NCI-H2029 treated with DMSO at 0.1 percent for 48 hours (cell line): ENCODE measurements at regions not wholly inside any gene's neighbourhood (a gene's known extent, or its start where the extent isn't known, plus 50 kb on each side); places are given as distances from the start of the nearest gene placed in this dataset.

Experiments used
- DNase-seq: peaks from one replicate; lab custom pipeline; 2025; lab: John Stamatoyannopoulos, UW

DNA sequence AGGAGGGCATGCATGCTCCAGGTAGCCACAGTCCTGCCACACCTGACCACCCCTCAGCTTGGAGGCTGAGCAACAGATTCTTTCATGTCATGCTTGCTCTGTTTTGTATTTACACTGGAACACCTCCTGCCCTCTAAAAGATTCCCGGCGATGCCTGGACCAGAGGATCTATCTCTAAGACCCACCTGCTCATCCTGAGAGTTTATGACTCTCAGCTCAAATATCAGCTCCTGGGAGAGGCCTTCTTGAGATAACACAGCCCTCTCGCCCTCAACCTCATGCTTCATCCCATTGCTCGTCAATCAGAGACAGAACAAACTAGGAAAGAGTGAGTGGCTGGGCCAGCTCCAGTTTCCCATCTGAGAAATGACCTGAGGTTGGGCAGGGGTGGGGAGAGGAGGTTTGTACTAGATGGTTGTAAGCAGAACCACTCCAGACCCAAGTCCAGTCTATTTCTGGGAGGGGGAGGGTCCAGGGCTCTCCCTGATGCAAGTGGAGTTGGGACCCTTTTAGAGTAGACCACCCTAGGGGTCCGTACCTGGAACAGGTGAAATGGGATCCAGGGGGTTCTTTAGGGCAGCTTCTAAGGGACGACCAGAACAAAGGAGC, 524.5 kb downstream of the MATN1 start:
- no peak for DNase-seq

DNA sequence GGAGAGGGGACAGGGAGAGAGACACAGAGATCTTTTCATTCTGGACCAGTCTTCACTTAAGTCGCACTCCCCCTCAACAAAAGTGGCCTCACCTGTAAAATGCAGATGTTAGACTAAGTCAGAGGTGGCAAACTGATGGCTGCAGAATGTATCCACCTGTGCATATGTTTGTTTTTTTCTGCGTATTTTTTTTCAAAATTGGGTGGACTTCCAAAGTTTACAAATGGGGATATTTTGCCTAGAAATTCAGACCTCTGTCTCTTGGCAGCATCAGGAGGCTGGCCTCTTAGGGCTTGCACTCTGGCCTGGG, 525.0 kb downstream of the MATN1 start:
- DNase-seq: no peak

DNA sequence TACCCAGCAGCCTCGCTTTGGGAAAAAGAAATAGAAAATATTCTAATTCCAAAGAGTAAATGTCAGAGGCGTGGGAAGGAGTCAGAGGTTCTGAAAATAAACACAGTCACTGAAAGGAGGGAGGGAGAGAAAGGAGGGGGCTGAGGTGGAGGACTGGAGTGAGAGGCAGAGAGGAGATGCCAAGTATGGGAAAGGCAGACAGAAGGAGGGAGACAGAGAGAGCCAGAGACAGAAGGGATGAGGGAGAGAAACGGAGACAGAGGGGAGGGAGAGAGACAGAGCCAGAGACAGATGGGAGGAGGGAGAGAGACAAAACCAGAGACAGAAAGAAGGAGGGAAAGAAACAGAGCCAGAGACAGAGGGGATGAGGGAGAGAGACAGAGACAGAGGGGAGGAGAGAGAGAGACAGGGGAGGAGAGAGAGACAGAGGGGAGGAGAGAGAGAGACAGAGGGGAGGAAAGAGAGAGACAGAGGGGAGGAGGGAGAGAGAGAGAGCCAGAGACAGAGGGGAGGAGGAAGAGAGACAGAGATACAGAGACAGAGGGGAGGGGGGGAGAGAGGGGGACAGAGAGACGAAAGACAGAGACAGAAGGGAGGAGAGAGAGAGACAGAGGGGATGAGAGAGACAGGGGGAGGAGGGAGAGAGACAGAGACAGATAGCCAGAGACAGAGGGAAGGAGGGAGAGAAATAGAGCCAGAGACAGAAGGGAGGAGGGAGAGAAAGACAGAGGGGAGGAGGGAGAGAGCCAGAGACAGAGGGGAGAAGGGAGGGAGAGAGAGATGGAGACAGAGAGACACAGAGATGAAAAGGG, 525.5 kb downstream of the MATN1 start:
- DNase-seq: no peak

DNA sequence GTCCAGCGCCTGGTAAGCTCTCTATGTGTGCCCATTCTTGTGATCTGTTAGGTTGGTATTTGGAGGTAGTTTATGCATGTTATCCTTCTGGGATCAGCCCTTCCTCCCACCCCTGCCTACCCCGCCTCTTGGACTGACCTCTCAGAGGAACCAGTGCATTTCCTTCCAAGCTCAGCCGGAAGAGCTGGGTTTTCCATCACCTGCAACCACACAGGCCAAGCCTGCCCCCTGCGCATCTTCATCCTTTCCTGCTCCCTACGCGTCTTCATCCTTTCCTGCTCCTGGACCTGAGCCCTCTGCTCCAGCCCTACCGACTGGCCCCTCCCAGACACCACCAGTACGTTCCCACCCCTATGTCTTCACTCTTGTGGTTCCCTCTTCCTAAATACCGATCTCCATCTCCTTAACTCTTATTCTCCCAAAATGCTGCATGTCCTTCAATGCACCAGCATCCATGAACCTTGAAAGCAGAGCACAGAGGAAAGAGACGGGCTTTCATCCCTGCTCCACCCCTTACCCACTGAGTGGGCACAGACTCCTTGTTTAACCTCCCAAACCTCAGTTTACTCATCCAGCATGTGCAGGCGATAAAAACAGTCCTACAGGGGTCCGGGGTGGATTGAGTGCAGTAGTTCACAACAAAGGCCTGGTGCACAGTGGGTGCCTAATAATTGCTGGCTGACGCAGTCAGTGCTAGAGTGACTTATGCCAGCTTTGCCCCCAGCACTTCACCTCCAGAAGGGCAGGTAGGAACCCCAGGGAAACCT, 526.3 kb downstream of the MATN1 start:
- no peak for DNase-seq

DNA sequence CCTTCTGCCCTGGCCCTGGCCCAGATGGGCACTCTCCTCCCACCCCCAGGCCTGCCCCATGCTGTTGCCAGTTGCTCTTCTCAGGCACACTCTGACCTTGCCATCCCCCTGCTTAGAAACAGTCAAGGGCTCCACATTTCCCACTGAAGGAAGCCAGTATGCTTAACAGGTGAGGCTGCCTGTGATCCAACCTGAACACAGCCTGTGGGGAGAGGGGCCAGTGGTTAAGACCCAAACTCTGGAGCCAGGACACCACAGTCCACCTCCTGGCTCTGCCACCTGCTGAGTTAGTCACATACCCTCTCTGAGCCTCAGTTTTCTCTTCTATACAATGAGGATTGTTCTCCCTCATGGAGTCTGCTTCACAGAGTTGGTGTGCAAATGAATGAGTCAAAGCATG, 526.9 kb downstream of the MATN1 start:
- no peak for DNase-seq

DNA sequence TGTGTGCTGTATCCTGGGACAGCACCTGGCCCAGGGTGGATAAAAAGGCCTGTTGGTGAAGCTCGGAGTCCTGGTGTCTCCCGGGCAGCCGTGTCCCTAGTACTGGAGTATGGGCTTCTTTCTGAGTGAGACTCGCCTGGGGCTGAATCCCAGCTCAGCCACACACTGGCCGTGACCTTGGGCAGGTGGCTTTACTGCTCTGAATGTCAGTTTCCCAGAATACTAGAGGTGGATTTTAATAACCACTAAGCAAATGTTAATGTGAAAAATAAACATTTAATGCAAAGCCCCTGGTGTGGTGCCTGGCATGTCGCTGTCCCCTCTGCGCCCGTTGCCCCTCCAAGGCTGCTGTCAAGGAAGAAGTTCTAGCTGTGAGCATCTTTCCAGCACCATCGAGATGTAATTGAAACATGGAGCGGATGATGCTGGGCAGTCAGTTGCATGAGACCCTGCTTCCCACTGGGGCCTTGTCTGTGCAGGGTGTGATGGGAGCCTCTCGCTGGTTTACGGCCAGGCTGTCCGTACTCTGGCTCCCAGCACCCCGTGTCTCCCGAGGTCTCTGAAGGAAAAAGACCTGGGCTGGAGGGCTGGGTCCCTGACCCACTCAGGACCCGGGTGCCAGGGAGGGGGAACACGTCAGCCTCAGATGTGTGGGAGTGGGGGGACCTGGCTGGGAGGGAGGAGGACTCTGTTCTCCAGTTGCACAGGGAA, 527.8 kb downstream of the MATN1 start:
- no peak for DNase-seq

DNA sequence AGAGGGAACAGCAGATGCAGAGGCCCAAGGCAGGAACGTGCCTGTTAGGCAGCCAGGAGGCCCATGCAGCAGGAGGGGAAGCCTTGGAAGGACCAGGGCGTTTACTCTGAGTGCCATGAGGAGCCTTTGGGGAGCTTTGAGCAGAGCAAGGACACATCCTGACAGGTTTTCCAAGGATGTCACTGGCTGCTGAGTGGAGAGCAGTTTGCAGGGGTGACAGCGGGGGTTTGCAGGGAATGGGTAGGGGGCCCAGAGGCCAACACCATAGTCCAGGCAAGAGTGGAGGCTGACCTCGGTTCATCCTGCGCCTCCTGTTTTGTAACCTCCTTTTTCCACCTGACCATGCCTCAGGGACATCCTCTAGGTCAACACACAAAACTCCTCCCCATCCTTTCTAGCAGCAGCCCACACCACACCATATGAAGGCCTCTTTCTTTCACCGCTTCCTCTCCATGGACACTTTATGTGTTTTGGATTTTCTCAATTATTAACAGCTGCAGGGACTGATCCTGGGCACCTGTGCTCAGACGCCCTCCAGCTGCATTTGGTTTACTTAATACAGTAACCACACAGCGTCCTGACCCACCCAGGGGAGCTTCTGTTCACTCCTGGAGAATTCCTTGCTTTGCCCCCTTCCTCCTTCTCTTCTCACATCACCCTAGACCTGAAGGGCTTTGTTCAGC, 528.5 kb downstream of the MATN1 start:
- DNase-seq: no peak

DNA sequence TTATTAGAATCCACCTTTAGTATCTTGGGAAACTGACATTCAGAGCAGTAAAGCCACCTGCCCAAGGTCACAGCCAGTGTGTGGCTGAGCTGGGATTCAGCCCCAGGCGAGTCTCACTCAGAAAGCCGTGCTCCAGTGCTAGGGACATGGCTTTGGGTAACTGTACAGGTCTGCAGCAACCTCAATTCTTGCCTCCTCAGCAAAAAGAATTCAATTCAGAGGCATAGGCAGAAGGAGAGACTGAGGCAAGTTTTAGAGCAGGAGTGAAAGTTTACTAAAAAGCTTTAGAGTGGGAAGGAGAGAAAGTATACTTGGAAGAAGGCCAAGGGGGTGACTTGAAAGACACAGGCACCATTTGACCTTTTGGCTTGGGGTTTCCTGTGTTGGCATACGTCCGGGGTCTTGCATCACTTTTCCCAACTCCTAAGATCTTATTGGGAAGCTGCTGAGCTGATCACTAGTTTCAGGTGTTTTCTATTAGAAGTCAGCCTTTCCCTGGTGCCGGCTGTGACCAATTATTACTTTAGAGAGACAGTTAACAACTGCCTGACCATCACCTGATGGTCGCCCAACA, 529.3 kb downstream of the MATN1 start:
- no peak for DNase-seq

DNA sequence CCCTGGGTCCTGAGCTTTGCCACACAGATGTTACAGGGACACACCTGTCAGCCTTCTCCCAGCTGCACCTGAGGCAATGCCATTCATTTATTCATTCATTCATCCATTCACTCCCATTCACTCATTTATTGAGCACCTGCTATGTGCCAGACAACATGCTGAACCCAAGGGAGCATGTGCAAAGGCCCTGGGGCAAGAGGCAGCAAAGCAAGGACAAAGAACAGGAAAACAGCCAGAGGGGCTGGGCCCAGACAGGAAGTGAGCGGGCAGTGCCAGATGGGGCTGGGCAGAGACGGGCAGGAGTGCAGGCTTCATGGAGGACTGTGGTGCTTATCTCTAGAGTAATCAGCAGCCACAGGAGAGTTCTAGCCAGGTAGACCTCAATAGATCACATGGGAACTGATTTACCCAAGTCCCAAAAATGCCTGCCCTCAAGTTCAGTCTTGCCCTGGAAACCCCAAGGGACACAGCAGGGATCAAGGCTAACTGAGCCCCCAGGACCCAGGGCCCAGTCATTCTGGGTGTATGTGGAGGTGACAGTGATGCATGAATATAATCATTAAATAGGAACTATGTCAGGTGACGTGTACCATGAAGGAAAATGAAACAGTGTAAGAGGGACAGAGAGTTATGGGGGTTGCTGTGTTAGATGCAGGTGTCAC, 530.3 kb downstream of the MATN1 start:
- DNase-seq: no peak

DNA sequence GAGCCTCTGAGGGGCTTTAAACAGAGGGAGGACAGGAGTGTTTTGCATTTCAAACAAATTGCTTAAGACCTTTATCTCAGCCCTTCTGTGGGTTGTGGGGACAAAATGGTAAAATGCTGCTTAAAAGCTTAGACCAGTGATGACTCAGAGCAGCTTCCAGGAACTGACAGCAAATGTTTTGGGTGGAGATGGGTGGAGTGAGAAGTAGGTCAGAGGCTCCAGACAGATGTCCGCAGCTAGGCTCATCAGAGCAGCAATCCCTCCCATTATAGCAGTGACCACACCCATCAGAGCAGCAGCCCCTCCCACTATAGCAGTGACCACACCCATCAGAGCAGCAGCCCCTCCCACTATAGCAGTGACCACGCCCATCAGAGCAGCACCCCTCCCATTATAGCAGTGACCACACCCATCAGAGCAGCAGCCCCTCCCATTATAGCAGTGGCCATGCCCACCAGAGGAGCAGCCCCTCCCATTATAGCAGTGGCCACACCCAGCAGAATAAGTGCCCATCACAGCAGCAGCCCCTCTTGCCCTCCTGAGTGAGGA, 532.2 kb downstream of the MATN1 start:
- DNase-seq: no peak

DNA sequence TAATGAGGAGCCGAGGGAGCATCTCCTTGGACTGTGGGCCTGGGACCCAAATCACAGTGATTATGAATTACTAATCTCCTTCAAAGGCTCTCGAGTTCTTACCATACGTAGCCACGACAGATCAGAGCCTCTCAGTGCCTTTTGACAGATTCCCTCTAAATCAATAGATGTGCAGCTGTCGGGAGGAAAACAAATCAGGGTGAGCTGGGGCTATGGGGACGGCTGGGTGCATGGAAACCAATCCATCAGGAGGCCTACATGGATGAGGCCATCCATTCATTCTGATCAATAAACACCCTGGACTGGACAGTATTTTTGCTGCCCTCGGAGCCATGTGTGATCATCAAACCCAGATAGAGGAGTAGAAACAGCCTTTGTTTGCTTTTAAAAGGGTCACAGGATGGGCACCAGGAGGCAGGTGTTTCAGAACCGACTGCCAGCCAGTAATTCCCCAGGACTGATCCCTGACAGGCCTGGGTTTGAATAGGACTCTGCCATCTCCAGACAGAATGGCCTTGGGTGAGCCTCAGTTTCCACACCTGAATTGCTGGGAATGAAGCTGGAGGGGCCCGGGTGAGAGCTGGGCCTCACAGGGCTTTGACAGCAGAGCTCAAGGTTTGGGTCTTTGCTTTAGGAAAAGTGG, 532.8 kb downstream of the MATN1 start:
- DNase-seq: no peak

DNA sequence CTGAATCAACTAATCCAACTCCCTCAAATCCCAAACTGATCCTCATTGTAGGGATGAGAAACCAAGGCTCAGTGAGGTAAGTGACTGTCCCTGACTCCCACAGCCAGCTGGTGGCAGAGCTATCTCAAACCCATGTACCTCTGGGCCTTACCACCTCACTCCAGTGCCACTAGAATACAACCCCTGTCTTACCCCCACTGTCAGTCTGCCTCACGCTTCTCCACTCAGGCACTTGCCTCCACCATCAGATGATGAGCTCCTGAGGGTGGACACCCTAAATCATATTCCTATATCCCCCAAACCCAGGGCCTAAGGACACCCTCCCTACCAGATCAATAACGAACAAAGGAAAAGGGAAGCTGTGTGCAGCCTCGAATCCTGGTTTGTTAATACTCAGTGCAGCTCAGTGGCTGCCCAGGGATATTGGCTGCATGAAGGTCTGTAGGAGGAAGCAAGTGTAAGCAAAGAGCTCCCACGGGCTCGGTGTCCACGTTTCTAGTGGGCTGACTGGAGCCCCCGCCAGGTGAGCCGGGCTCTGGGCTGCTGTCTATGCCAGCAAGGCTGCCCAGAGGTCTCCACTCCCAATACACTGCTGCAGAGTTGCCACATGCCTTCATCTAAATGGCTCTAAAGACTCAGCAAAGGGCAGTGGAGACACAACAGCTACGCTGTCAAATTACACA, 533.4 kb downstream of the MATN1 start:
- DNase-seq: no peak

DNA sequence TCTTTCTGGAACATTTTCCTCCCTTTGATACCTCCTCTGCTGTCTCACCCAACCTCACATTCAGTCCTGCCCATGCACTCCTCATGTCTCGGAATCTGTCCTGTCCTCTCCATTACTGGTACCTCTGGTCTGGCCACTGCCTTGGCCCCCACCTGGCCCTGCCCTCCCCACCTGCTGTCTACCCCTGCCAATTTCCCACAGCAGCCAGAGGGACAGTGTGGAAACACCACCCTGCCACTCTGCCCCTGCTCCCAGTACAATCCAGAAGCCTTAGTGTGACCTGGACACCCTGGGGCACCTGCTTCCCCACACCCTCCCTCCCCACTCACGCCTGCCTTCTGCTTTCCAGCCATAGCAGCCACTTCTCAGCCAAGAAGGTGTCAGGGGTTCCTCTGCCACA, 534.4 kb downstream of the MATN1 start:
- DNase-seq: no peak

DNA sequence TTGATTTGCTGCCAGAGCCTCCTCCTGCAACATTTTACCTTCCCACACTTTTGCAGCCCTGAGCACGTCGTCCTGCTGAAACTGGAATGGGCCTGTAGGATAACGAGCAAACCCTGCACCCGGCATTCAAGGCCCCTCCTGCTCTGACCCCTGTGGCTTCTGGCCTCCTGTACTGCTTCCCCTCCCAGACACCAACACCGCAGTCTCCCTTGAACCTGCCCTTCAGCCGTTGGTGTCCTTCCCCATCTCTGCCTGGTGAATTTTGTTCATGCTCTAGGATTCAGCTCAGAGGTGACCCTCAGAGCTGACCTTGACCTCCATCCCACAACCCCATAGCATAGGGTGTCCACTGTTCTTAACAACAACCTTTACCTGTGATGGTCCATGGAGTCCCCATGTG, 535.1 kb downstream of the MATN1 start:
- no peak for DNase-seq

DNA sequence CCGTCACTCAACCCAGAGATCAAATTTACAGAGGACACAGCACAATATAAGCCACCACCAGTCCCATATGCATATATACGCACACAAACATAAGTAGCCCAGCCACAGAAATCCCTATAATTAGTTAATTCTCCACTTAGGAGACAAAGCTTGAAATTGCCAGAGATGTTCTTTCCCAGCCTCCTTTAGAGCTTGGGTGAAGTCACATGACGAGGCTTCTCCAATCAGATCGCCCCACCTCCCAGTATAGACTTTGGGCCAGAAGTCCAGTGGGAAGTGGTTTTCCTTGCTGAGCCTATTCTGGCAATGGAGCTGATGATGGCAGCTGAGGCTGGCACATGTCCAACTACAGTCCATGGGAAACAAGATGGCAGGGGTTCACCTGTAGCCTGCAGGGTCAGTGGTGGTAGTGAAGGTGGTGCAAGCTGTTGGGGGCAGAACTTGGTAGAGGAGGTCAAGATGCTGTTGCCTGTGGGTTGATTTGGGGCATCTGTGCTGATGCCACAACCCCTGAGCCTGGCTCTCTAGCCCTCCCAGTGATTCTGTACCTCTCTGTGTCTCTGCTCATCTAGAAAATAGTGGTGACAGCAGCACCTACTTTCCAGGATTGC, 535.9 kb downstream of the MATN1 start:
- DNase-seq: no peak

DNA sequence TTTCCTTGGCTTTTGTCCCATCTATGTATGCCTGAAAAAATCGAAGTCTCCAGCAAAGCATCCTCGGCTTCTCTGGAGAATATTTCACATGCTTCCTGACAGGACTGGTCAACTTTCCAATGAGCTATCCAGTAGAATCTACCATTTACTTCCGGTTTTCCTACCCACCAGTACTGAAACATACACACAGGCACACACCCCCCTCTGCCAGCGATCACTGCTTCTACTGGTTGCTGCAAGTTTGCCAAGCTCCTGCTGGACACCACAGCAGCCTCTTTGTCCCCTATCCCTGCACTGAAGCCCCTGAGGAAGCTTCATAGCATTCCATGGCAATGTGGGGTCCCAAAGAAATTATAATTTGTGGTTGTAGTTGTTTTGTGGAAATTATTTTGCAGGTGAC, 536.8 kb downstream of the MATN1 start:
- no peak for DNase-seq

DNA sequence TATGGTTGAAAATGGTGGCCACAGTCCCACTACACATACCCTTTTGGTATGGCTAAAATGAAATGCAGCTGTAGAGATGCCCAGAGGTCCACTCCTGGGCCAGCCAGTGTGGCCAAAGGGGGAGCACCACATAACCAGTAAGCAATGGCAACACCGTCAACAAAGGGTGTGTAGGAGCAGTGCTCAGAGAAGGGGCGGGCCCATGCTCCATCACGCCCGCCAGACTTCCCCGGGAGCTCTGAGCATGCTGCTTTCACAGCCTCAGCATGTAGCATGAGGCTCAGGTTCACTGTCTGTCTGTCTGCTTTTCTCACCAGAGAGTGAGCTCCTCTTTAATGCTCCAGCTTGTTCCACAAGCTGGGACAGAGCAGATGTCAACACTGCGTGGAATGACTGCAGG, 537.6 kb downstream of the MATN1 start:
- no peak for DNase-seq

DNA sequence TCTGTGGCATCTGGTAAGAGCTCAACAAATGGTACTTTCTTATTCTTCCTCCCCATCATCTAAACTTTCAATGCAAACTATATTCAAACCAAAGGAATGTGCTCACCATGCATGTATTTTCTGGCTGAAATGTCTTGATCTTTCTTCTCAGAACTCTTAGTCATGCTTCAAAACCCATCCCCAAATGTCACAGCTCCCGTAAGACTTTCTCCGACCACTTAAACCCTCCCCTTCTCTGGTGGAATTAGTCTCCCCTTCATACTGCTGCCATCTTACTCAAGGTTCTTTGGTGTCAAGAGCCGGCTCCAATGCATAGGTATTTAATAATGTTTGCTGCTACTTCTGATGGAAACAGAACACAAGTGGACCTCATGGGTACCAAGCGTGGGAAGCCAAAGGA, 538.1 kb downstream of the MATN1 start:
- no peak for DNase-seq

DNA sequence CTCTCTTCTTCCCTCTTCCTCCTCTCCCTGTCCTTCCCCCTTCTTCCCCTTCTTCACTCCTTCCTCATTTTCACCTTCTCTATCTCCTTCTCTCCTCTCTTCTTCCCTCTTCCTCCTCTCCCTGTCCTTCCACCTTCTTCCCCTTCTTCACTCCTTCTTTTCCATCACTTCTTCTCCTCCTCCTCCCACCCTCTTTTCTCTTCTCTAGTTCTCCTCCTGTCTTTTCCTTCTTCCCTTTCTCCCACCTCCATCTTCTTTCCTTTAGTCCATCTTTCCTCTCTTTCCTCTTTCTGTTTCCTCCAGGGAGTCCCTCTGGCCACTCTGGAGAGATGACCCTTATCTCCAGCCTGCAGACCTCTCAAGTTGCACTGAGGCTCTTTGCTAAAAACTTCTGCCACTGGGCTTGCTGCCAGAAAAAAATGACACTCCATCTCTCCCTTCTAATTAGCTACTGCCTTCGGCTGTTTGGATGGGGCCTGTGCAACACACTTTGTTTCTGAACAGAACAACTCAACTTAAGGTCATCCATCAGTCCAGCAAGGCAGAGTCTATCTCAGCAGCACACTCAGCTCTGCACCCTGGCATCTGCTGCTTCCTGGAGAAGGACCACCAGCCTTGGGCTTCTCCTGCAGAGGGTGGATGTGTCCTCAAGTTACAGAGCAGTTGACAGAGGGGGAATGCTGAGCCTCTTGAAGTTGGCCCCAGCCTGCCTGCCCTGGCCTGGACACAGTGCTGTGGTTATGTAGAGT, 538.8 kb downstream of the MATN1 start:
- no peak for DNase-seq
